ENCODE measurements at regions not wholly inside any gene's neighbourhood (a gene's known extent, or its start where the extent isn't known, plus 50 kb on each side); places are given as distances from the start of the nearest gene placed in this dataset.
A peak's percentile ranks its signal among the peaks of the same experiment; 100 is the strongest.

DNA sequence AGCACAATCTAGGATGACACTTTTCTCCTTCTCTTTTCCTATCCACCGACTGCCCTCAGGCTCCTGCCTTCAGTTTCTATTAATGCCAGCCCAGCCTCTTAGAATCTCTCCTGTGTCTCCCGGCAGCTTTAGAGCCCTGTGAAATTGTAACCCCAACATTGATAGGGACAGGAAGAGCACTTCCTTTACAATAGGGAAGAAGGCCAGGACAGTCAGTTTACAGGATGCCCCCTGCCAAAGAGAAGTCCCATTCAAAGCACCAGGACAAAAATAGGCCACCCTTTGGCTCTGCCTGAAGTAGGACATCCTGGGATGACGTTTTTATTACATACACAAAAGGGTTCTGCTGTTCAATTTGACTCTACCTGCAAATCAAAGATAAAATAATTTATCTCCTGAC, 64.7 kb upstream of the ANK3 start:
- H3K4me1 ChIP-seq, result peaks cover 11 to 12% of the 10 kb centered on the region in 2 donors
- peak overlapping the region in 1 of 3 donors; percentile 15 for H3K27ac ChIP-seq
- no peak overlapping the region for H3K4me3 ChIP-seq (replicated peaks in 1 of 3)
- TF ChIP-seq POLR2A (IDR thresholded peaks at IDR 0.05) (no peak), CTCF (IDR thresholded peaks at IDR 0.05) (no peak)
- no peak for DNase-seq
- no peaks in the 10 kb centered on the region for H3K9me3 ChIP-seq
- no peaks in the 10 kb centered on the region for H3K36me3 ChIP-seq
- intact Hi-C loops (cut with DNase I), result no loop called here
- no peaks in the 10 kb centered on the region for H3K27me3 ChIP-seq
- 63 to 69% methylated on average over 3 of the region's 3 CpGs for WGBS, 2 donors

GRCh38 chr10:60453036-60453435, 63.4 kb upstream of the ANK3 start:
- no peaks in the 10 kb centered on the region for H3K36me3 ChIP-seq
- H3K27ac ChIP-seq, result no peak overlapping the region
- no peak overlapping the region for H3K4me3 ChIP-seq (replicated peaks in 1 of 3)
- intact Hi-C loops (cut with DNase I), result no loop called here
- 22 to 37% methylated on average over 2 of the region's 2 CpGs for WGBS, 2 donors
- TF ChIP-seq POLR2A (IDR thresholded peaks at IDR 0.05) (no peak), CTCF (IDR thresholded peaks at IDR 0.05) (no peak)
- H3K9me3 ChIP-seq, result no peaks in the 10 kb centered on the region
- H3K4me1 ChIP-seq, result peaks cover 11 to 12% of the 10 kb centered on the region in 2 donors
- no peak for DNase-seq
- H3K27me3 ChIP-seq, result no peaks in the 10 kb centered on the region

- H3K36me3 ChIP-seq, result no peaks in the 10 kb centered on the region
- H3K4me1 ChIP-seq, result peaks cover 31 to 36% of the 10 kb centered on the region in 2 donors
- DNase-seq, result no peak
- TF ChIP-seq CTCF (IDR thresholded peaks at IDR 0.05) (no peak), POLR2A (IDR thresholded peaks at IDR 0.05) (no peak)
- intact Hi-C loops (cut with DNase I), result no loop called here
- 88 to 91% methylated on average over 4 of the region's 4 CpGs for WGBS, 2 donors
- H3K27ac ChIP-seq, result no peak overlapping the region
- H3K9me3 ChIP-seq, result no peaks in the 10 kb centered on the region
- no peaks in the 10 kb centered on the region for H3K27me3 ChIP-seq
- H3K4me3 ChIP-seq (replicated peaks in 1 of 3), result no peak overlapping the region
Observed at GRCh38 chr10:60450291-60450690, 60.6 kb upstream of the ANK3 start.

GRCh38 chr10:60448246-60448645, 58.6 kb upstream of the ANK3 start:
- no peaks in the 10 kb centered on the region for H3K9me3 ChIP-seq
- peaks cover 34 to 44% of the 10 kb centered on the region in 2 donors for H3K4me1 ChIP-seq
- TF ChIP-seq CTCF (IDR thresholded peaks at IDR 0.05) (no peak), POLR2A (IDR thresholded peaks at IDR 0.05) (no peak)
- no peak overlapping the region for H3K27ac ChIP-seq
- intact Hi-C loops (cut with DNase I), result loop anchor here (5.0 to 10.0 kb wide), 2 partner anchors 199 to 317 kb away; no protein-coding TSS in a partner anchor
- 93 to 96% methylated on average over 3 of the region's 3 CpGs for WGBS, 2 donors
- H3K4me3 ChIP-seq (replicated peaks in 1 of 3), result no peak overlapping the region
- no peak for DNase-seq
- H3K27me3 ChIP-seq, result no peaks in the 10 kb centered on the region
- no peaks in the 10 kb centered on the region for H3K36me3 ChIP-seq

DNA sequence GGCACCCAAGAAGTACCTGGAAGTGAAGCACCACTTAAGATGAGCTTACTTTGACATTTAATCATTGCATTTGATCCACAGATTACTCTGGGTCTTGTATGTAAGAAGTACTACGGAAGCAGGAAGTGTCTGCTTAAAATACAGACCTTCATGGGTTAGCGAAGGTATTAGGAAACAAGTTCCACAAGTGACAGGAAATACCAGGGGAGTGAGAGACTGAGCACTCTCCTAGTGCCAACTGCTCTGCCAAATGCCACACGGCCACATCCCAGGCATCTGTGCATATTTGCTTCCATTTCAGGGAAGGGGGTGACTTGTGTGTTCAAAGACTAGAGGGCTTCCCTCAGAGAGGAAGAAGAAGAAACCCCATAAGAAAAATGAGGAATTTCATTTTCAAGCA, 57.2 kb upstream of the ANK3 start:
- H3K27me3 ChIP-seq, result no peaks in the 10 kb centered on the region
- DNase-seq, result peak; percentile 27 to 49
- WGBS, 2 donors, result 48 to 57% methylated on average over 3 of the region's 3 CpGs
- H3K9me3 ChIP-seq, result no peaks in the 10 kb centered on the region
- H3K27ac ChIP-seq, result peak overlapping the region; percentile 5 to 75 (median 72)
- TF ChIP-seq POLR2A (IDR thresholded peaks at IDR 0.05) (no peak), CTCF (IDR thresholded peaks at IDR 0.05) (peak in 1 of 6 experiments; percentile 8)
- peaks cover 35 to 41% of the 10 kb centered on the region in 2 donors for H3K4me1 ChIP-seq
- no peaks in the 10 kb centered on the region for H3K36me3 ChIP-seq
- H3K4me3 ChIP-seq (replicated peaks in 1 of 3), result no peak overlapping the region
- intact Hi-C loops (cut with DNase I), result loop anchor here (5.0 to 10.0 kb wide), 2 partner anchors 200 to 318 kb away; no protein-coding TSS in a partner anchor
